Endothelial cell of hepatic sinusoid (primary cell): ENCODE measurements at regions not wholly inside any gene's neighbourhood (a gene's known extent, or its start where the extent isn't known, plus 50 kb on each side); places are given as distances from the start of the nearest gene placed in this dataset.

Experiments used
- in situ Hi-C: cut with HindIII; loops from 2 replicates; pipeline ENCODE4 v1.10.0; 2017; ENCODE audit warnings: low sequenced_read_pairs

GRCh38 chr10:130545697-130546096, 409.5 kb downstream of the GLRX3 start:
- in situ Hi-C loops, result loop anchor here (5.0 kb wide), 1 partner anchor 83 kb away; no protein-coding TSS in a partner anchor

GRCh38 chr10:130546841-130547240, 410.6 kb downstream of the GLRX3 start:
- in situ Hi-C loops, result loop anchor here (5.0 kb wide), 1 partner anchor 85 kb away; no protein-coding TSS in a partner anchor

DNA sequence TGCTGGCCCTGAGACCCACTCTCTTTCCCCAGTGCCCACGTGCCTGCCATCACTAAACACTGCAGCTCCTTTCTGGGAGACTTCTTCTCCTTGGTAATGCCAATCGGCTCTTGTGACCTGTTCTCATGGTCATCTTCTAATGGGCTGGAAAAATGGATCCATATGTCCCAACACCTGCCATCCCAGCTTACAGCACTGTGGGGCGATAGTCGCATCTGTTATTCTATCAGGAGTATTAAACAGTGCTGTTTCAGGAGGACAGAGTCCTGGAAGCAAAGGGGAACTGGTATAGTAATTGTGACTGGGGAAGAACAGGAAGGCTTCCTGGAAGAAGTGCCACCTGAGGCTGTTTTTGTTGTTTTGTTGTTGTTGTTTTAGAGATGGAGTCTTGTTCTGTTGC, 411.2 kb downstream of the GLRX3 start:
- in situ Hi-C loops, result loop anchor here (5.0 kb wide), 1 partner anchor 85 kb away; no protein-coding TSS in a partner anchor

DNA sequence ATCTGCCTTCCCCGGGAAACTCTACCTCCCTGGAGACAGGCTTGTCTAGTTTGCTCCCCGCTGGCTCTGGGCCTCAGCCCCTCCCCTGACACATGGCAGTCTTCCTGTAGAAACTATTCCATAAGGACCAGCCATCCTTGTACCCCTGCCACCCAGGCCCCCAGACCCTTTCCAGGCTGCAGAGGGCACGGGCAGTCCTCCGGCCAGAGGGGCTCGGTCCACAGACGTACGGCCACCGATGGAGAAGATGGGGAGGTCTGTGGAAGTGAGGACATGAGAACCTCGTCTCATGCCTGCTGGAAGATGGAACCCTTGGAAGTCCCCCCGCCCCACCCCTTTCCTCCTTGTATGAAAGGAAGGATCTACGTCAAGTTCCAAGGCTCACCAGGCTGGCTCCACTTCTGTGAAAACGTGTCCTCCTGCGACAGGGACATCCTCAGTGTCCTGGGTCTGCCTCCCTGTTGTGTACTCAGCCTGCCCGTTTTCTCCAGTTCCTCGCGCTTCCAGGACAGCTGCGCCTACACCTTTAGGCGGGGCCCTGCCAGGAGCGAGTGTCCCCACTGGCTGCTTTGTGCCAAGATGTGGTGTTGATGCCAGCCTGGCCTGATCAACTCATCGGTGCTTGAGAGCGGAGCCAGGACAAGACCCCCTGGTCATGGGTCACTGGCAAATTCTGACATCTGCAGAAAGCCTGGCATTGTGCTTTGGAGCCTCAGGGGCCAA, 414.9 kb downstream of the GLRX3 start:
- in situ Hi-C loops, result no loop called here

DNA sequence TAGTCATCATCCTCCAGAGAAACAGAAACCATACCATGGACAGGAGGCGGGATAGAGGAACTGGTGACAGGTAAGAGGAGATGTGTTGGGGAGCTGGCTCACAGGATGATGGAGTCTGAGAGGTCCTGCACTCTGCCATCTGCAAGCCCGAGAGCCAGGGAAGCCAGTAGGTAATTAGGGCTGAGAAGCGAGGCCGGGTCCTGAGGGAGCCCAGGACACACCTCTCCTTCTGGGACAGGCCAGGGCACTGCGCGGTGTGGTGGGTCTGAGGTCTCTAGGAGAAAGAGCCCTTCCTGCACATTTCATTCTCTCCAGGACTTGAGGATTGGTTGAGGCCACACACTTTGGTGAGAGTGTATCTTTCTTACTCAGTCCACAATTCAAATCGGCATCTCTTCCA, 415.5 kb downstream of the GLRX3 start:
- in situ Hi-C loops, result no loop called here

- in situ Hi-C loops, result no loop called here
These were observed 417.6 kb downstream of the GLRX3 start for GRCh38 chr10:130553826-130554225.

GRCh38 chr10:130554701-130555410, 418.7 kb downstream of the GLRX3 start:
- in situ Hi-C loops, result no loop called here

DNA sequence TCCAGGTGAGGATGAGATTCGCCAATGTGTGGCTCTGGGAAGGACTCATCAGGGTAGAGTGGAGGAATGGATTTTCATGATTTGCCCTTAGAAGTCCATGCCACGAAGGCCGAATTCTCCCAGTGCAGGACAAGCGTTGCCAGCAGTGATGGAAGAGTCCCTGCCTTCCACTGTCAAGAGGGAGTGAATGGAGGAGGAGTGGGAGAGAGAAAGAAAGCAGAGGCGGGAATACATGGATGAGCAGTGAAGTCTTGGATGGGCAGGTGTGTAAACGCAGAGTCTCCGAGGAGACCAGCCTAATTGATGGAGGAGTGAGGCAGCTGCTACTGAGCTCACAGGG, 419.2 kb downstream of the GLRX3 start:
- in situ Hi-C loops, result no loop called here

- in situ Hi-C loops, result no loop called here
These were observed 421.1 kb downstream of the GLRX3 start for GRCh38 chr10:130557181-130557845.

GRCh38 chr10:130558746-130559546, 422.8 kb downstream of the GLRX3 start:
- in situ Hi-C loops, result no loop called here

DNA sequence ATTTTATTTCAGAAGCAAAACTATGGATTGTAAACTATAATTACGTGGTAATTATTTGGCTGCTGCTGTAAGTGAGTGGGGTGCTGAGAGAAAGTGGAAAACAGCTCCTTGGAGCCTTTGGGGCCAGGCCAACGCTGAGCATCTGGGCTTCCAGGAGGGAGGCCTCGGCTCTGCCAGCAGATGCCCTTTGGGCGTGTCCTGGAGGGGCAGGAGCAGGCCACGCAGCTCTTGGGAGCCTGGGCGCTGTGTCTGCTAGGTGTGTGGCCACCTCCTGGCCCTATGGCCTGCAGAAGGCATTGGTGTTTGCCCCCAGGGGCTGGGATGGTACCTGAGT, 423.3 kb downstream of the GLRX3 start:
- in situ Hi-C loops, result no loop called here

DNA sequence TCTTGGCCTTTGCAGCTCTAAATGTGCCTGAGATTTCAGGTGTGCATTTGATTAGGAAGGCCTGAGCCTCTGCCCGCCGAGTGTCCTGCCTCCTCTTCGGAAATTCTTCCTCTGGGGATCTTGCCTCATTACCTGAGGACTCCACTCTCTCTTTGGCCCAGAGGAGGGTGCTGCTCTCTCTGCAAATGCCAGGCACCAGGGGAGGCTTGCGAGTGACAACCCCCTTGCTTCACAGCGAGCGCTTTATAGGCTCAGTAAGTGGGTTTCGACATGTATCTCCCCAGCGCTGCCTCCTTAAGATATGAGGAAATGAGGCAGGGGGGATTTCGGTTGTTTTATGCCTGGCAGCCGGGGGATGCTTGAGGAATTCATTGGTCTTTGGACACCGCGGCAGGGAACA, 423.9 kb downstream of the GLRX3 start:
- in situ Hi-C loops, result no loop called here

DNA sequence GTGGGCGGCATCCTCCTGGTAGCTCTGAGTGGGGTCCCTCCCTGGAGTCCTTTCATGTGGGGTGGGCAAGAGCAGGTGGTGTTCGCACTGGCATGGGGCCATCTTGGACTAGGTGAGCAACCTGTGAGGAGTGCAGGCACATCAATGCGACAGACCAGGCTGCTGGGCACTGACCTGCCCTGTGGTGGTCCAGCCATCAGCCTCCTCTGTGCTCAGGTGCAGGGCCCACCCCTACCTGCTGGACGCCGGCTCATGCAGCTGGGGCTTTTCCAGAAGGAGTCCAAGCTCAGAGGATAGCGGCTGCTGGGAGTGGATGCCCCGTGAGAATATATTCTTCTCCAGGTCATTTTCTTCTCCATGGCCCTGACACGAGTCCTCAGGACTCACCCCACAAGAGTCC, 424.4 kb downstream of the GLRX3 start:
- in situ Hi-C loops, result no loop called here

DNA sequence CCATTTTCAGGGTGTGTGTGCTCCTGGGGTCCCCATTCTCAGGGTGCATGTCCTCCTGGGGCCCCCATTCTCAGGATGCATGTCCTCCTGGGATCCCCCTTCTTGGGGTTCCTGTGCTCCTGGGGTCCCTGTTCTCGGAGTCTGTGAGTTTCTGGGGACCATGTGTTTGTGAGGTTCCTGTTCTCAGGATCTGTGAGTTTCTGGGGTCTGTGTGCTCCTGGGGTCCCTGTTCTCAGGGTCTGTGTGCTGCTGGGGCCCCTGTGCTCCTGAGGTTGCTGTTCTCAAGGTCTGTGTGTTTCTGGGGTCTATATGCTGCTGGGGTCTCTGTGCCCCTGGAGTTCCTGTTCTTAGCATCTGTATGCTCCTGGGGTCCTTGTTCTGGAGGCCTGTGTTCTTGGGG, 425.5 kb downstream of the GLRX3 start:
- in situ Hi-C loops, result no loop called here

DNA sequence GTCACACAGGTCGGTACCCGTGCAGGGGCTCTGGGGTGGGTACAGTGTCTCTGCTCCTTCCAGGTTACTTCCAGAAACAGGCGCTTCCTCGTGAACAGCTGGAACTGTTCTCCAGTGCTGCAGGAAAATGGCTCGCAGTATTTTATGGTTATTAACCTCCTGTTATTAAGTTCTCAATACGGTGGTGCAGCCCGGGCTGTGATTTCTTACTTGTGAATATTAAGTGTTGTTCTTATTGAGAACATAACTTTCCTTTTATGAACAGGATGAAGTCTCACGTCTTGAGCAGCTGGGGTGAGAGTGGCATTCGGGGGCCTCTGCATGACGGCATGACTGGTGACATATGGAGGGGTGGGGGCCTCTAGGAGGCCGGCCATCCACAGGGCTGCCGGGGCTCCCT, 430.8 kb downstream of the GLRX3 start:
- in situ Hi-C loops, result no loop called here

- in situ Hi-C loops, result no loop called here
These were observed 431.2 kb downstream of the GLRX3 start for GRCh38 chr10:130567436-130567835.

GRCh38 chr10:130568246-130568645, 432.1 kb downstream of the GLRX3 start:
- in situ Hi-C loops, result no loop called here

GRCh38 chr10:130570074-130570473, 433.9 kb downstream of the GLRX3 start:
- in situ Hi-C loops, result no loop called here

- in situ Hi-C loops, result no loop called here
These were observed 435.5 kb downstream of the GLRX3 start for GRCh38 chr10:130571674-130572073.

DNA sequence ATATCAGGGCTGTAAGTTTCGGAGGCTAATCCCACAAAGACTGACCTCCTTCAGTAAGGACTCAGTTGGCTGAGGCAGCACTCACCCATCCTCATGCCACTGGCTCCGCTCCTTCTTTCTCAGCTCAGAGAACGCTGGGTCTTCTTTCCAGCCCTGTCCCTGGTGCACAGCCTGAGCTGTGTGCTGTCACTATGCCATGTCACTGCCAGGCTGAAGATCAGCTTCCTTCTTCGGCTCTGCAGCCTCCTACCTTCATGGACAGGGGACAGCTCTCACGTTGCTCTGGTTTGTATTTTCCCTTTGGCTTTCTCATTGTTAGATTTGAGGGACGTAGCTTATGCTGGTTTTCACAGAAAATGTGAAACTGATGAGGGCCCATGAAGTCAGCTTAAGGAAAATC, 437.3 kb downstream of the GLRX3 start:
- in situ Hi-C loops, result no loop called here

GRCh38 chr10:130575756-130576285, 439.6 kb downstream of the GLRX3 start:
- in situ Hi-C loops, result no loop called here
